ENCODE measurements at regions not wholly inside any gene's neighbourhood (a gene's known extent, or its start where the extent isn't known, plus 50 kb on each side); places are given as distances from the start of the nearest gene placed in this dataset.
"Not testable (repeated sequence)": the region's sequence is repeated elsewhere in the genome, so short reads cannot be mapped to it uniquely, and the experiment has no call there.

DNA sequence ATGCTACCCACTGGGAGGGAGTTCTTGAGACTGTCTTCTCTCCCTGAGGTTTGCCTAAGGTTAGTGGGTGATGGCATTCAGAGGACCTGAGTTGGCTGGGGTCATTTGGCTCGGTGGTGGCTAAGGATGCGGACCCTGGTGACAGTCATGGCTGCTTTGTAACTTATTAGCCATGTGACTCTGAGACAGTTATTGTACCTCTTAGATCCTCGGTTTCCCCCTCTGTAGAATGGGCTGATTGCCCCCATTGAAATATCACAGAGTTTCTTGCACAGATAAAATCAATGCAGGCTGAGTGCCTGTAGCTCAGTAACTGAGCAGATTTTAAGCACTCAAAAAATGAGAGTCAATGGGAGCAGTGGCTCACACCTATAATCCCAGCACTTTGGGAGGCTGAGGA is 96.7 kb upstream of the MED13L start:
- TF ChIP-seq CTCF (IDR thresholded peaks at IDR 0.05; ENCODE audit: control insufficient read depth, insufficient read depth, low read depth, low read length, missing control alignments), result no peak
- H3K4me3 ChIP-seq (ENCODE audit: control insufficient read depth, low read depth, low read length), result no peak overlapping the region
- no peak for DNase-seq (ENCODE audit: low read depth)

DNA sequence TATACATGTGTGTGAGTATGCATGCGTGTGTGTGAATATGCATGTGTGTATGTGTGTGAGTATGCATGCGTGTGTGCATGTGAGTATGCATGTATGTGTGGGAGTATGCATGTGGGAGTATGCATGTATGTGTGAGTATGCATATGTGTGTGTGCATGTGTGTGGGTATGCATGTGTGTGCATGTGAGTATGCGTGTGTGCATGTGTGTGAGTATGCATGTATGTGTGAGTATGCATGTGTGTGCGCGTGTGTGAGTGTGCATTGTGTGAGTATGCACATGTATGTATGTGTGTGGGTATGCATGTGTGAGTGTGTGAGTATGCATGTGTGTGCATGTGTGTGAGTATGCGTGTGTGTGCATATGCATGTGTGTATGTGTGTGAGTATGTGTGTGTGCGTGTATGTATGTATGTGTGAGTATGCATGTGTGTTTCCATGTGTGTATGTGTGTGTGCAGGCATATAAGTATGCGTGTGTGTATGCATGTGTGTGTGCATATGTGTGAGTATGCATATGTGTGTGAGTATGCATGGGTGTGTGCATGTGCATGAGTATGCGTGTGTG is 97.9 kb upstream of the MED13L start:
- no peak for TF ChIP-seq CTCF (IDR thresholded peaks at IDR 0.05; ENCODE audit: control insufficient read depth, insufficient read depth, low read depth, low read length, missing control alignments)
- DNase-seq (ENCODE audit: low read depth), result no peak
- H3K4me3 ChIP-seq (ENCODE audit: control insufficient read depth, low read depth, low read length), result no peak overlapping the region

- TF ChIP-seq CTCF (IDR thresholded peaks at IDR 0.05; ENCODE audit: control insufficient read depth, insufficient read depth, low read depth, low read length, missing control alignments), result no peak
- no peak overlapping the region for H3K4me3 ChIP-seq (ENCODE audit: control insufficient read depth, low read depth, low read length)
- DNase-seq (ENCODE audit: low read depth), result no peak
Observed at GRCh38 chr12:116376354-116377193, 99.1 kb upstream of the MED13L start.

- not testable (repeated sequence) for DNase-seq (ENCODE audit: low read depth); H3K4me3 ChIP-seq (ENCODE audit: control insufficient read depth, low read depth, low read length)
Observed at GRCh38 chr12:116377194-116377571, 99.7 kb upstream of the MED13L start.

DNA sequence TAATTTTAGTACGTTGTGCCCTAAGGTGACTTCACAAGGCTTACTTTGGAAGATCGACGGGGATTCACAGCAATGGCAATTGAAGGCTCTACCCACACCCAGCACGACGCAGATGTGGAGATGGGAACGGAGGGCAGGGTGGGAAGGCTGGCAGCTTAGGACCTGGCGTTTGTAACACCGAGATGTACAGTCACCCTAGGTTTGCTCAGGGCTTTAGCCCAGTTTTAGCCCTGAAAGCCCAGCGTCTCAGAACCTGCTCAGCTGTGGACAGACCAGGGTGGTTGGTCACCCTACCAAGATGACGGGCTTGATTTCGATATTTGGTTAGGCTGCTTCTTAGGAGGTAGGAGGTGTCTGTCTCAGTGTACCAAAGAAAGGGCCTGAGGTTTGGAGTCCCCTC is 100.5 kb upstream of the MED13L start:
- DNase-seq (ENCODE audit: low read depth), result no peak
- TF ChIP-seq CTCF (IDR thresholded peaks at IDR 0.05; ENCODE audit: control insufficient read depth, insufficient read depth, low read depth, low read length, missing control alignments), result no peak
- no peak overlapping the region for H3K4me3 ChIP-seq (ENCODE audit: control insufficient read depth, low read depth, low read length)

- no peak for DNase-seq (ENCODE audit: low read depth)
- H3K4me3 ChIP-seq (ENCODE audit: control insufficient read depth, low read depth, low read length), result no peak overlapping the region
- TF ChIP-seq CTCF (IDR thresholded peaks at IDR 0.05; ENCODE audit: control insufficient read depth, insufficient read depth, low read depth, low read length, missing control alignments), result no peak
Observed at GRCh38 chr12:116380108-116380507, 102.6 kb upstream of the MED13L start.

DNA sequence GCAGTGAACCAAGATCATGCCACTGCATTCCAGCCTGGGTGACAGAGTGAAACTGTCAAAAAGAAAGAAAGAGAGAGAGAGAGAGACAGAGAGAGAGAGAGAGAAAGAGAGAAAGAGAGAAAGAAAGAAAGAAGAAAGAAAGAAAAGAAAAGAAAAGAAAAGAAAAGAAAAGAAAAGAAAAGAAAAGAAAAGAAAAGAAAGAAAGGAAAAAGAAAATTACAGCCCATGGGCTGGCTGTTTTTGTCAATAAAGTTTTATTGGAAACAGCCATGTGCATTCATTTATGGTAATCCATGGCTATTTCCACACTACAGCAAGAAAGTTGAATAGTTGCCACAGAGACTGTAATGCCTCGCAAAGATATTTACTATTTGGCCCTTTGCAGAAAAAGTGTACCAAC is 103.2 kb upstream of the MED13L start:
- not testable (repeated sequence) for DNase-seq (ENCODE audit: low read depth); H3K4me3 ChIP-seq (ENCODE audit: control insufficient read depth, low read depth, low read length)

All from AG09309 (cell line).